C4-2B (cell line): ENCODE measurements at regions not wholly inside any gene's neighbourhood (a gene's known extent, or its start where the extent isn't known, plus 50 kb on each side); places are given as distances from the start of the nearest gene placed in this dataset.

Source experiments
- CTCF ChIP-seq: fragments of 450-650 bp; conservative IDR thresholded peaks from 2 replicates; pipeline ENCODE4 v1.5.1; 2017; ENCODE audit warnings: mild to moderate bottlenecking
- ZFX ChIP-seq: fragments of 450-650 bp; IDR thresholded peaks from 2 replicates; pipeline ENCODE4 v1.6.1; 2017

- TF ChIP-seq CTCF (no peak), ZFX (no peak)
These were observed 61.6 kb downstream of the OTOL1 start for GRCh38 chr3:161558236-161558635.
